HG03469 (cell line): ENCODE measurements at regions not wholly inside any gene's neighbourhood (a gene's known extent, or its start where the extent isn't known, plus 50 kb on each side); places are given as distances from the start of the nearest gene placed in this dataset.

Experiments used
- ATAC-seq: cut with Tn5 transposase; IDR thresholded peaks from one replicate; pipeline ENCODE4 v1.9.1; 2021; ENCODE audit warnings: mild to moderate bottlenecking, moderate library complexity, moderate number of reproducible peaks; ENCODE audit not compliant: unreplicated experiment

GRCh38 chr5:175056831-175057230, 332.4 kb downstream of the MSX2 start:
- ATAC-seq: no peak

- no peak for ATAC-seq
These were observed 329.9 kb downstream of the MSX2 start for GRCh38 chr5:175054243-175054642.

GRCh38 chr5:175052351-175052750, 328.0 kb downstream of the MSX2 start:
- no peak for ATAC-seq

- ATAC-seq: no peak
These were observed 322.7 kb downstream of the MSX2 start for GRCh38 chr5:175047048-175047447.

- ATAC-seq: no peak
These were observed 321.4 kb downstream of the MSX2 start for GRCh38 chr5:175045820-175046219.

GRCh38 chr5:175037820-175038219, 313.4 kb downstream of the MSX2 start:
- no peak for ATAC-seq

- no peak for ATAC-seq
These were observed 311.6 kb downstream of the MSX2 start for GRCh38 chr5:175035882-175036533.

GRCh38 chr5:175034924-175035323, 310.5 kb downstream of the MSX2 start:
- ATAC-seq: no peak

GRCh38 chr5:175032741-175033151, 308.4 kb downstream of the MSX2 start:
- no peak for ATAC-seq

- no peak for ATAC-seq
These were observed 307.6 kb downstream of the MSX2 start for GRCh38 chr5:175032013-175032412.

- no peak for ATAC-seq
These were observed 303.0 kb downstream of the MSX2 start for GRCh38 chr5:175027390-175027789.

- no peak for ATAC-seq
These were observed 300.7 kb downstream of the MSX2 start for GRCh38 chr5:175025077-175025476.

- ATAC-seq: no peak
These were observed 297.7 kb downstream of the MSX2 start for GRCh38 chr5:175021841-175022625.

- ATAC-seq: no peak
These were observed 296.9 kb downstream of the MSX2 start for GRCh38 chr5:175021321-175021720.

- no peak for ATAC-seq
These were observed 290.8 kb downstream of the MSX2 start for GRCh38 chr5:175015028-175015685.

- ATAC-seq: no peak
These were observed 288.9 kb downstream of the MSX2 start for GRCh38 chr5:175013251-175013650.

- ATAC-seq: no peak
These were observed 287.9 kb downstream of the MSX2 start for GRCh38 chr5:175012267-175012666.

GRCh38 chr5:175003531-175003930, 279.1 kb downstream of the MSX2 start:
- ATAC-seq: no peak

GRCh38 chr5:175001876-175002645, 277.7 kb downstream of the MSX2 start:
- no peak for ATAC-seq

- ATAC-seq: no peak
These were observed 276.9 kb downstream of the MSX2 start for GRCh38 chr5:175001311-175001710.

- ATAC-seq: no peak
These were observed 275.2 kb downstream of the MSX2 start for GRCh38 chr5:174999581-174999980.
